AG09309 (cell line): ENCODE measurements at regions not wholly inside any gene's neighbourhood (a gene's known extent, or its start where the extent isn't known, plus 50 kb on each side); places are given as distances from the start of the nearest gene placed in this dataset.

ENCODE experiments used
- DNase-seq: peaks from one replicate; pipeline ENCODE4 v3.0.0-alpha.2; 2010; ENCODE audit warnings: low read depth
- H3K4me3 ChIP-seq: 2 replicates; pipeline ENCODE4 v1.5.1; 2011; ENCODE audit warnings: mild to moderate bottlenecking, low read depth, low read length, moderate library complexity; ENCODE audit not compliant: control insufficient read depth
- TF ChIP-seq, protein P1 (sequence below): IDR thresholded peaks from 2 replicates; pipeline ENCODE4 v1.5.1; 2011; ENCODE audit warnings: mild to moderate bottlenecking, low read depth, low read length, inconsistent platforms; ENCODE audit not compliant: insufficient read depth, control insufficient read depth; ENCODE audit errors: missing control alignments

DNA sequence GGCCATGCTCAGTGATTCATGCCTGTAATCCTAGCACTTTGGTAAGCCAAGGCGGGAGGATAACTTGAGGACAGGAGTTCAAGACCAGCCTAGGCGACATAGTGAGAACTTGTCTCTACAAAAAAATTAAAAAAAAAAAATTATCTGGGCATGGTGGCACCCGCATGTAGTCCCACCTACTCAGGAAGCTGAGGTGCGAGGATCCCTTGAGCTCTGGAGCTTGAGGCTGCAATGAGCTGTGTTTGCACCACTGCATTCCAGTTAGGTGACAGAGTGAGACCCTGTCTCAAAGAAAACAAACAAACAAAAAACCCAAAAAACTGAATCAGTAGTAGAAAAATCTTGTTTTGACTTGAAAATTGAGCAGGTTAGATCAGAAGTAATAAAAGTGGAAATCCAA, 67.1 kb upstream of the IPO9 start:
- DNase-seq = no peak
- no peak overlapping the region for H3K4me3 ChIP-seq
- TF ChIP-seq, protein P1, sequence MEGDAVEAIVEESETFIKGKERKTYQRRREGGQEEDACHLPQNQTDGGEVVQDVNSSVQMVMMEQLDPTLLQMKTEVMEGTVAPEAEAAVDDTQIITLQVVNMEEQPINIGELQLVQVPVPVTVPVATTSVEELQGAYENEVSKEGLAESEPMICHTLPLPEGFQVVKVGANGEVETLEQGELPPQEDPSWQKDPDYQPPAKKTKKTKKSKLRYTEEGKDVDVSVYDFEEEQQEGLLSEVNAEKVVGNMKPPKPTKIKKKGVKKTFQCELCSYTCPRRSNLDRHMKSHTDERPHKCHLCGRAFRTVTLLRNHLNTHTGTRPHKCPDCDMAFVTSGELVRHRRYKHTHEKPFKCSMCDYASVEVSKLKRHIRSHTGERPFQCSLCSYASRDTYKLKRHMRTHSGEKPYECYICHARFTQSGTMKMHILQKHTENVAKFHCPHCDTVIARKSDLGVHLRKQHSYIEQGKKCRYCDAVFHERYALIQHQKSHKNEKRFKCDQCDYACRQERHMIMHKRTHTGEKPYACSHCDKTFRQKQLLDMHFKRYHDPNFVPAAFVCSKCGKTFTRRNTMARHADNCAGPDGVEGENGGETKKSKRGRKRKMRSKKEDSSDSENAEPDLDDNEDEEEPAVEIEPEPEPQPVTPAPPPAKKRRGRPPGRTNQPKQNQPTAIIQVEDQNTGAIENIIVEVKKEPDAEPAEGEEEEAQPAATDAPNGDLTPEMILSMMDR = no peak

DNA sequence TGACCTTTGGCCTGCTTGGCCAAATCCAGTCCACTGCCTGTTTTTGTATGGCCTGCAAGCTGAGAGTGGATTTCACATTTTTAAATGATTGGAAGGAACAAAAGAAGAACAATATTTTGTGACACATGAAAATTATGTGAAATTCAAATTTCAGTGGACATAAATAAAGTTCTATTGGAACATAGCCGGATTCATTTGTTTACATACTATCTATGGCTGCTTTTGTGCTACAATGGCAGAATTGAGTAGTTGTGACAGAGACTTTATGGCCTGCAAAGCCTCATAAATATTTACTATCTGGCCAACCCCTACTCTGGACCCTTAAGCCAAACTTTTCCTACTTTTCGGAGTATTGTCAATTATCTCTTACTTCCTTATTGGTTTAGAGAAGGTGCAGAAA, 66.6 kb upstream of the IPO9 start:
- H3K4me3 ChIP-seq = no peak overlapping the region
- no peak for DNase-seq

DNA sequence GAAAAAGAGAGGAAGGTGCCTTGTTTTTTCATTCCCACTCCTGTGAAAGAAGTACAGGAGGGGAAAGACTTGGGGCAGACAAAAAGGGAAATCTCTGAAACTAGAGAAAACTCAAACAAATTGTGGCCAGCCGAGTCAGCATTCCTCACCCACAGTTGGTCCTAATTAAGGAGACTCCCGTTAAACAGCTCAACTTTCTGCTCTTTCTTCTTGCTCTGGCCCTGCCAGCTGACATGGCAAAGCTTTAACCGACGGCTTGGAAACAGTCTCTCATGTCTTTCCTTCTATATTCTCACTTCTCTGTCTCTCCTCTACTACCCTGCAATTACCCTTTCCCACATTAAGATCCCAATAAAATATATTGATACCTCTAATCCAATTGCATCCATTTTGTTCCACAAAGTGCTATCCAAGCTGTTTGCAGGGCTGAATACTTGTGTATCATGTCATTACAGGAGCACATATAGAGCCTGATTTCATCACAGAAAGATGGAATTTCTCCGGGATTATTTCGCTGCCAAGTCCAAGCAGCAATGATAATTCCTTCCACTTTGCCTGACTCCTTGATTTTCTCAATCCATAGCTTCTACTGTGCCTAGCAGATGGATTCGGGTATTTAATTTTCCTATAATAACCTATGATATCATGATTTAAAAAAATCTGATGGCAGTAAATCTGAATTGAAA, 65.4 kb upstream of the IPO9 start:
- no peak for DNase-seq
- TF ChIP-seq, protein P1 = peak; percentile 1
- H3K4me3 ChIP-seq = no peak overlapping the region

More for the DNA sequence above, 66.6 kb upstream of the IPO9 start:
- TF ChIP-seq, protein P1 = no peak

DNA sequence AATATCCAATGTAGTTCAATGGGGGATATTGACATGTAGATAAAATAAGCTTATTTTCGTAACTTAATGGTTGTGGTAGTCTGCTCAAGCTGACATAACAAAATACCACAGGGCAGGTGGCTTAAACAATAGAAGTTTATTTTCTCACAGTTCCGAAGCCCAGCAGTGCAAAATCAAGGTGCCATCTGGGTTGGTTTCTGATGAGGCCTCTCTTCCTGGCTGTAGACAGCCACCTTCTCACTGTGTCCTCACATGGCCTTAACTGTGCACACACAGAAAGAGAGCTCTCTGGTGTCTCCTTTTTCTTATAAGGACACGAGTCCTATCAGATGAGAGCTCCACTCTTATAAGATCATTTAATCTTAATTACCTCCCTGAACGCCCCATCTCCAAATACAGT, 64.8 kb upstream of the IPO9 start:
- H3K4me3 ChIP-seq = no peak overlapping the region
- no peak for DNase-seq
- TF ChIP-seq, protein P1 = no peak

DNA sequence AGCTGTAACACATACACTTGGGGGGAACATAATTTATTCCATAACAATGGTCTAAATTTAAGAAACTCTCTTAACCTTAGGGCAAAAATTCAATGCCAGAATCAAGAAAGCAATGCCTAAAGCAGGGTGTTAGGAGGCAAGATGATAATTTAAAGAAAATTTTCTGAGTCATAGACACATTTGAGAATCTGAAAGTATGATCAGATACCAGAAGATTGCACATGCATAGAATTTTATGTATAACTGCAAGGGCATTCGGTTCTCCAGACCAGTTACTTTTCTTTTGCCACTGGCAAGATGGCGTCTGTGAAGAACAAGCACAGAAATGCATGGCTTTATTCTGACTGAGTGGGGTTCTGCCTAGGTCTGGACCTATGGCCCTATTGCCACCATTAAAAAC, 64.4 kb upstream of the IPO9 start:
- TF ChIP-seq, protein P1 = no peak
- no peak for DNase-seq
- no peak overlapping the region for H3K4me3 ChIP-seq

DNA sequence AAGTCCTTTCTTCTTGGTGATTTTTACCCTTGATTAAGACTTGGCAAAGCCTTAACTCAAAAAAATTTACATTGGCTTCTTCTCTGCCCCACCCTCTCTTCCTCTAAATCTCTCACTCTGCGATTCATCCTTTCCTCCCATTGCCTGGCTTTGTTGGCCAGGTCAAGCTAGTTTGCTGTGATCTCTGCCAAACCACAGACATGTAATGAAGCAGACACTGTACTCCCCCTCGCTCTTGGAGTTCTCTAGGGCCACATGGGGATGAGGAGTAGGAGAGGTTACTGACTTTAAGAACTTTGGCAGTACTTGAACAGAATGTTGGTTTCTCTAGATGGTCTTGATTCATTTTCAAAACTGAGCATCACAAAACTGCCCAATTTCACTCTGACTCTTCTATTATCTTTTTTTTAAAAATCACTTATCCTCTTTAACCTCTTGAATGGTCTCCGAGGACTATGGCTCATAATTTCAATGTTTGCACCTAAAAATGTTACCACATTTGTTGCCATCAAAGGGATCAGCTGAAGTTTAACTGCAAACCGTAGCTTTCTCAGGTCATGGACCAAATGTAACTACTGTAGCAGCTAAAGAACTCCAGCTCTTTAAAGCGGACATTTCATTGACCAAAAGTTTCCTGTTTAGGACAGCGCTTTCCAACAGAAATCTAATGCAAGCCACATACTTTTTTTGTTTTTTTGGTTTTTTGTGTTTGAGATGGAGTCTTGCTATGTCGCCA, 62.7 kb upstream of the IPO9 start:
- TF ChIP-seq, protein P1 = no peak
- DNase-seq = peak; percentile 85
- no peak overlapping the region for H3K4me3 ChIP-seq
